HepG2 (cell line): ENCODE measurements at regions not wholly inside any gene's neighbourhood (a gene's known extent, or its start where the extent isn't known, plus 50 kb on each side); places are given as distances from the start of the nearest gene placed in this dataset.

Experiments used
- ATAC-seq: fragments of 200-7000 bp; cut with Tn5 transposase; 3 replicates; pipeline ENCODE4 v1.9.1; 2020; ENCODE audit warnings: mild to moderate bottlenecking, moderate library complexity
- BruUV-seq: library from RNA; stranded (reverse); fragments of 400-500 nt; replicated peaks from 2 replicates; lab custom pipeline; 2021; lab: Mats Ljungman, UMichigan
- CTCF ChIA-PET: fragments of 300-600 bp; formaldehyde crosslinking; extraction: SDS; loops from one replicate; lab custom pipeline; 2021; ENCODE audit warnings: low total read pairs, inconsistent platforms, low intra/inter-chr PET ratio; lab: Yijun Ruan, JAX
- POLR2A ChIA-PET: fragments of 350-600 bp; sonication (Branson Sonifier 250); formaldehyde crosslinking; loops from one replicate; lab custom pipeline; 2020; ENCODE audit warnings: antibody characterized with exemption, inconsistent platforms; lab: Yijun Ruan, JAX
- DNase-seq: peaks from one replicate; pipeline ENCODE4 v3.0.0-alpha.2; 2015; ENCODE audit warnings: low spot score
- FAIRE-seq: peaks from 3 replicates; lab custom pipeline; 2011; peaks lifted over from hg19 to GRCh38; lab: Jason Lieb, UNC
- H2AFZ ChIP-seq: one replicate; pipeline ENCODE4 v1.6.1; 2011; ENCODE audit warnings: low read length, inconsistent platforms
- H3K27ac ChIP-seq: fragments of 300-600 bp; 3 replicates; pipeline ENCODE4 v1.8.0; 2011; ENCODE audit warnings: mixed run types, mild to moderate bottlenecking, mixed read lengths, low read length, inconsistent platforms; ENCODE audit not compliant: insufficient read depth; ENCODE audit errors: extremely low read length
- H3K27me3 ChIP-seq, 2 experiments: fragments of 200-600 bp in 1 of 2; 2 replicates in 1 of 2; 3 replicates in 1 of 2; pipeline versions ENCODE4 v1.6.0 to v1.8.0; 2011; ENCODE audit warnings: low read length in 2 of 2, mild to moderate bottlenecking in 2 of 2, moderate library complexity in 2 of 2, inconsistent platforms in 1 of 2; ENCODE audit not compliant: insufficient read depth in 2 of 2, control insufficient read depth in 1 of 2
- H3K36me3 ChIP-seq, 2 experiments: fragments of 200-600 bp in 1 of 2; replicated peaks in 1 of 2; 2 replicates in 1 of 2; 3 replicates in 1 of 2; pipeline versions ENCODE4 v1.5.1 to v1.8.0; 2011; ENCODE audit warnings: low read length in 2 of 2, inconsistent platforms in 1 of 2; ENCODE audit not compliant: insufficient read depth in 2 of 2, control insufficient read depth in 1 of 2
- H3K4me1 ChIP-seq: 2 replicates; pipeline ENCODE4 v1.5.1; 2012; ENCODE audit warnings: low read length, inconsistent platforms; ENCODE audit not compliant: insufficient read depth
- H3K4me2 ChIP-seq: 2 replicates; pipeline ENCODE4 v1.6.0; 2011; ENCODE audit warnings: low read depth, low read length, inconsistent platforms
- H3K4me3 ChIP-seq, 3 experiments: fragments of 200-600 bp in 1 of 3; sonication (generic), shearing (Covaris generic) in 1 of 3; replicated peaks in 1 of 3; 2 replicates each; pipeline ENCODE4 v1.5.1; 2011 to 2016; ENCODE audit warnings: low read length in 3 of 3, inconsistent platforms in 2 of 3, low read depth in 2 of 3, mild to moderate bottlenecking in 2 of 3, control low read depth in 1 of 3, mixed read lengths in 1 of 3; ENCODE audit not compliant: insufficient read depth in 1 of 3
- H3K79me2 ChIP-seq: one replicate; pipeline ENCODE4 v1.6.1; 2011; ENCODE audit warnings: low read length, inconsistent platforms; ENCODE audit not compliant: insufficient read depth
- H3K9ac ChIP-seq: 2 replicates; pipeline ENCODE4 v1.6.0; 2011; ENCODE audit warnings: mild to moderate bottlenecking, low read depth, low read length, inconsistent platforms; ENCODE audit not compliant: insufficient read depth
- H3K9me3 ChIP-seq: 2 replicates; pipeline ENCODE4 v1.5.1; 2012; ENCODE audit warnings: mild to moderate bottlenecking, low read length
- H4K20me1 ChIP-seq: 2 replicates; pipeline ENCODE4 v1.6.0; 2011; ENCODE audit warnings: inconsistent platforms, mild to moderate bottlenecking, low read length, moderate library complexity; ENCODE audit not compliant: insufficient read depth
- BRF2 ChIP-seq: sonication (generic); formaldehyde crosslinking; IDR thresholded peaks from 2 replicates; pipeline ENCODE4 v1.8.1; 2022; ENCODE audit warnings: mild to moderate bottlenecking, missing genetic modification reagents
- GTF3A ChIP-seq: sonication (generic); formaldehyde crosslinking; conservative IDR thresholded peaks from 2 replicates; pipeline ENCODE4 v1.4.0; 2020; ENCODE audit warnings: mild to moderate bottlenecking, missing genetic modification reagents
- LRRFIP1 ChIP-seq: sonication (generic); formaldehyde crosslinking; conservative IDR thresholded peaks from 2 replicates; pipeline ENCODE4 v1.4.0; 2020; ENCODE audit warnings: missing genetic modification reagents
- MIER3 ChIP-seq: IDR thresholded peaks from 2 replicates; pipeline ENCODE4 v1.6.1; 2016; ENCODE audit warnings: missing compliant biosample characterization, borderline replicate concordance
- NFATC3 ChIP-seq: sonication (generic); formaldehyde crosslinking; IDR thresholded peaks from 2 replicates; pipeline ENCODE4 v1.5.1; 2020; ENCODE audit warnings: mild to moderate bottlenecking, missing genetic modification reagents
- POLR2A ChIP-seq, 2 experiments: IDR thresholded peaks; 2 replicates each; pipeline ENCODE4 v1.6.1; 2011; ENCODE audit warnings: low read depth in 2 of 2, low read length in 2 of 2, mild to moderate bottlenecking in 1 of 2, moderate library complexity in 1 of 2; ENCODE audit not compliant: insufficient read depth in 1 of 2
- STAT5B ChIP-seq: sonication (generic); formaldehyde crosslinking; IDR thresholded peaks from 2 replicates; pipeline ENCODE4 v1.4.0; 2020; ENCODE audit warnings: missing genetic modification reagents
- UBTF ChIP-seq: sonication (generic); formaldehyde crosslinking; IDR thresholded peaks from 2 replicates; pipeline ENCODE4 v1.4.0; 2020; ENCODE audit warnings: mild to moderate bottlenecking, missing genetic modification reagents
- ZBTB7B ChIP-seq: sonication (generic); formaldehyde crosslinking; IDR thresholded peaks from 2 replicates; pipeline ENCODE4 v1.4.0; 2020; ENCODE audit warnings: missing genetic modification reagents
- ZNF224 ChIP-seq: sonication (generic); formaldehyde crosslinking; IDR thresholded peaks from 2 replicates; pipeline ENCODE4 v1.5.0; 2020; ENCODE audit warnings: mild to moderate bottlenecking, missing genetic modification reagents
- ZNF33B ChIP-seq: sonication (generic); formaldehyde crosslinking; IDR thresholded peaks from 2 replicates; pipeline ENCODE4 v1.5.1; 2020; ENCODE audit warnings: mild to moderate bottlenecking, missing genetic modification reagents
- ZNF773 ChIP-seq: sonication (generic); formaldehyde crosslinking; IDR thresholded peaks from 2 replicates; pipeline ENCODE4 v1.4.0; 2020; ENCODE audit warnings: missing genetic modification reagents, borderline replicate concordance
- WGBS: methylation state at CpG from one replicate; pipeline ENCODE4 v1.1.6; 2017; ENCODE audit warnings: low lambda C conversion rate; 5-methylcytosine and 5-hydroxymethylcytosine counted together
- in situ Hi-C: cut with HindIII; loops from 2 replicates; pipeline ENCODE4 v1.10.0; 2017; ENCODE audit warnings: low pct_unique_long_range_greater_than_20kb; ENCODE audit not compliant: extremely low pct_ligation_motif_present
- intact Hi-C: fragments of 100-400 bp; cut with micrococcal nuclease; formaldehyde crosslinking; loops from one replicate; pipeline ENCODE4 v1.10.0; 2022; ENCODE audit not compliant: unreplicated experiment

GRCh38 chr2:2561346-2562095, 230.4 kb upstream of the MYT1L start:
- no peak overlapping the region for H3K27ac ChIP-seq
- no peak overlapping the region for H3K4me2 ChIP-seq
- no peaks in the 10 kb centered on the region for H3K4me1 ChIP-seq
- H3K36me3 ChIP-seq: no peaks in the 10 kb centered on the region
- intact Hi-C loops (no loop called here), in situ Hi-C loops (no loop called here)
- BruUV-seq: no TSS peak
- no peak overlapping the region for H2AFZ ChIP-seq
- H4K20me1 ChIP-seq: no peaks in the 10 kb centered on the region; the same call in 1 of the 2 replicates
- DNase-seq (no peak), ATAC-seq (no peak; the same call in 2 of the 3 replicates), FAIRE-seq (no peak)
- POLR2A ChIA-PET: no interaction called here
- no peaks in the 10 kb centered on the region for H3K79me2 ChIP-seq
- H3K27me3 ChIP-seq: peaks cover 4 to 41% of the 10 kb centered on the region in 2 experiments; a peak in 3 of 5 replicates
- no peak overlapping the region for H3K4me3 ChIP-seq
- H3K9ac ChIP-seq: no peak overlapping the region
- whole genome bisulfite sequencing: 42% methylated on average over 14 of the region's 14 CpGs
- no peak for TF ChIP-seq ZBTB7B (CRISPR knock-in tag)
- no peak for TF ChIP-seq POLR2A (IDR thresholded peaks at IDR 0.05; ENCODE audit: insufficient read depth in 1 of 2, low read depth in 2 of 2, low read length in 2 of 2)
- TF ChIP-seq STAT5B (CRISPR knock-in tag): no peak
- no peak for TF ChIP-seq UBTF (CRISPR knock-in tag)
- TF ChIP-seq LRRFIP1 (CRISPR knock-in tag): no peak
- TF ChIP-seq BRF2 (CRISPR knock-in tag): no peak
- no peak for TF ChIP-seq NFATC3
- TF ChIP-seq ZNF224: no peak
- no peak for TF ChIP-seq MIER3 (CRISPR knock-in tag)
- TF ChIP-seq ZNF33B (CRISPR knock-in tag): no peak
- no peak for TF ChIP-seq GTF3A (CRISPR knock-in tag)
- no peak for TF ChIP-seq ZNF773
- TF ChIP-seq, all 625 proteins: peak for 0
- H3K9me3 ChIP-seq: no peaks in the 10 kb centered on the region
- CTCF ChIA-PET: no interaction called here
